BJ (cell line): ENCODE measurements at regions not wholly inside any gene's neighbourhood (a gene's known extent, or its start where the extent isn't known, plus 50 kb on each side); places are given as distances from the start of the nearest gene placed in this dataset.
"Not testable (repeated sequence)": the region's sequence is repeated elsewhere in the genome, so short reads cannot be mapped to it uniquely, and the experiment has no call there.

Source experiments
- CTCF ChIA-PET: fragments of 350-600 bp; formaldehyde crosslinking; extraction: SDS; loops from one replicate; lab custom pipeline; 2021; ENCODE audit warnings: antibody characterized with exemption, inconsistent platforms; lab: Yijun Ruan, JAX
- POLR2A ChIA-PET: fragments of 300-600 bp; sonication (Branson Sonifier 250); formaldehyde crosslinking; extraction: SDS; loops from one replicate; lab custom pipeline; 2021; ENCODE audit warnings: antibody characterized with exemption; lab: Charles Lee
- DNase-seq: peaks from one replicate; pipeline ENCODE4 v3.0.0-alpha.2; 2011; ENCODE audit warnings: low read depth
- H3K27me3 ChIP-seq: 2 replicates; pipeline ENCODE4 v1.6.0; 2011; ENCODE audit warnings: low read length; ENCODE audit not compliant: control insufficient read depth, insufficient read depth
- H3K36me3 ChIP-seq: 2 replicates; pipeline ENCODE4 v1.5.1; 2011; ENCODE audit warnings: low read length; ENCODE audit not compliant: control insufficient read depth, insufficient read depth
- H3K4me3 ChIP-seq: 2 replicates; pipeline ENCODE4 v1.5.1; 2011; ENCODE audit warnings: low read depth, mild to moderate bottlenecking, control low read depth, low read length
- TF ChIP-seq, protein P1 (sequence below): IDR thresholded peaks from 2 replicates; pipeline ENCODE4 v1.5.1; 2011; ENCODE audit warnings: low read depth, mild to moderate bottlenecking, control low read depth, inconsistent platforms, low read length, moderate library complexity; ENCODE audit not compliant: insufficient read depth

DNA sequence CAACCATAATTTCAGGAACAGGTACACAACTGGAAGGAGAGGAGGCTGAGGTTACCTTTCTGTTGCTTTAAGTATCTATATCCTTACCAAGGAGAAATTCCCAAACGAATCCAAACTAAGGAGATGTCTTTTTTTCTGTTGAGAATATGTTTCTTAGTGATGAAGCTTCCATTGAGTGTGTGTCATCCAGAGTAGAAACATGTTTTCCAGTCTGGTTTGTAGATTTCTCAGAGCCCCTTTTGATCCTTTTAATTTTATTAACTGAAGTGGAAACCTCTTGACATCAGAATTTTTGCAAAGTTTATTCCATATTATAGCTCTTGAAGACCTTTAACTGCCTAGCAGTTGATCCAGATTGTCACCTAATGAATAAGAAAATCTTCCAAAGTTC lies 207.1 kb upstream of the FERD3L start:
- H3K36me3 ChIP-seq = no peaks in the 10 kb centered on the region
- no peak for DNase-seq
- no peaks in the 10 kb centered on the region for H3K27me3 ChIP-seq
- CTCF ChIA-PET = interaction anchor here (0.7 kb wide), 1 partner anchor 10 kb away, joined by 3 read pairs; no protein-coding TSS in a partner anchor
- no peak overlapping the region for H3K4me3 ChIP-seq
- POLR2A ChIA-PET = no interaction called here
- TF ChIP-seq, protein P1, sequence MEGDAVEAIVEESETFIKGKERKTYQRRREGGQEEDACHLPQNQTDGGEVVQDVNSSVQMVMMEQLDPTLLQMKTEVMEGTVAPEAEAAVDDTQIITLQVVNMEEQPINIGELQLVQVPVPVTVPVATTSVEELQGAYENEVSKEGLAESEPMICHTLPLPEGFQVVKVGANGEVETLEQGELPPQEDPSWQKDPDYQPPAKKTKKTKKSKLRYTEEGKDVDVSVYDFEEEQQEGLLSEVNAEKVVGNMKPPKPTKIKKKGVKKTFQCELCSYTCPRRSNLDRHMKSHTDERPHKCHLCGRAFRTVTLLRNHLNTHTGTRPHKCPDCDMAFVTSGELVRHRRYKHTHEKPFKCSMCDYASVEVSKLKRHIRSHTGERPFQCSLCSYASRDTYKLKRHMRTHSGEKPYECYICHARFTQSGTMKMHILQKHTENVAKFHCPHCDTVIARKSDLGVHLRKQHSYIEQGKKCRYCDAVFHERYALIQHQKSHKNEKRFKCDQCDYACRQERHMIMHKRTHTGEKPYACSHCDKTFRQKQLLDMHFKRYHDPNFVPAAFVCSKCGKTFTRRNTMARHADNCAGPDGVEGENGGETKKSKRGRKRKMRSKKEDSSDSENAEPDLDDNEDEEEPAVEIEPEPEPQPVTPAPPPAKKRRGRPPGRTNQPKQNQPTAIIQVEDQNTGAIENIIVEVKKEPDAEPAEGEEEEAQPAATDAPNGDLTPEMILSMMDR = no peak

DNA sequence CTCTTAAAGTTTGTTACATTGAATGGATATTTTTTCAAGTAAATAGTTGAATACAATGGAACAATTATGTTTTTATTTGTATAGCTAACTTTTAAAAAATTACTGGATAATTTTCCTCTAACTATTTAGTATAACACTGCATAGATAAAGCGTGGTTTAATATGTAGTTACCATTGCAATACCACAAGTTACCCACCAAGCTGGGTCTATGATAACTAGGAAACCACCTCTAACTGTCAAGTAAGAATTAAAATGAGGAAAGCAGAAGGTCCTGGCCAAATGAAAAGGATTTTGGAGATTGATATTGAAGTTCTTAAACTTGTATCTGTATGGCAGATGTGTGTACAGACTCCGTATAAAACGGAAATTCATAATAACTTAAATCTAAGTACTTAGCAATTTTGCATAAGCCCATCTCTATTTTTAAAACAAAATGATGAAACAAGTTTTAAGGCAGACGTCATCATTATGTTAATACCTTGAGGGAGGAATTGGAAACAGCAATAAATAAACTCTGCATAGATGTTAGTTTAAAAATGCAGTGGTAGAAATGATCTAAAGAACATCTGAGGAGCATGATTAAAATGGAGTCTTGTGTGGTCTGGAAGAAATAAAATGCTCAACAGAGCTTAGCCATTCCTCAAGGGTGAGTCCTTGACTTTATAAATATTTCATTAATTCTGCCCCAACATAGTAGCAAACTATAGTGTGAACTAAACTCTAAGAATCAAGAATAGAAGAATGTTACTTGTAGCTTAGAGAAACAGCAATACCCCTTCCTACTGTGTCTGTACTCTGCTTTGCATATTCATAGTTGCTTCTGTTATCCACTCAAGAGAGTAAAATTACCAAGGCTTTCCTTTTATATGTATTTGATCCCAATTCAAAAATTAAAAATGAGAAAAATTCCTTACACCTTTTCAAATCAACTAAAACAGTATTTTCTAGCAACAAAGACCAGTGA lies 206.4 kb upstream of the FERD3L start:
- Histone ChIP-seq H3K4me3 (no peak overlapping the region), H3K27me3 (no peaks in the 10 kb centered on the region), H3K36me3 (no peaks in the 10 kb centered on the region)
- CTCF ChIA-PET = interaction anchor here (0.7 kb wide), 2 partner anchors 9 to 11 kb away, joined by 3 read pairs; no protein-coding TSS in a partner anchor
- no peak for DNase-seq
- TF ChIP-seq, protein P1 = no peak
- POLR2A ChIA-PET = no interaction called here

DNA sequence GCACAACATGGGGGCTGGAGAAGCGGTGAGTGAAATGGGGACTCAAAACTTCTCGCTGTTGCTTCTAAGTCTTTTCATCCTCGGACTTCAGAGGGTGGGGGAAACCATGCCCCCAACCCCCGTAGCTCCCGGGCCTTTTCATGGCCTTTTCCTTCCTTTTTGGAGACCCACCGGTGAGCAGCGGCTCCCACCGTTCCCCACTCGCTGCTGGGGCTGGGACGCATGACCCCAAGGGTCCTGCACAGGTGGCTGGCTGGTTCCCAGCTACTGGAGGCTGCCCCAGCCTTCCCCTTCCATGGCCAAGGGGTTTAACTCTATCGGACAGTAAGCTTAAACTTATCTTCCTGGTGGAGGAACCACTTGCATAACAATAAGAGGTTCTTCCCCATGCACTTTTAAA lies 194.3 kb upstream of the FERD3L start:
- POLR2A ChIA-PET = no interaction called here
- no peak for DNase-seq
- no peaks in the 10 kb centered on the region for H3K36me3 ChIP-seq
- CTCF ChIA-PET = interaction anchor here (0.6 to 1.0 kb wide), 2 partner anchors 9 to 459 kb away, joined by 3 read pairs; no protein-coding TSS in a partner anchor
- TF ChIP-seq, protein P1 = no peak
- H3K4me3 ChIP-seq = no peak overlapping the region
- no peaks in the 10 kb centered on the region for H3K27me3 ChIP-seq

DNA sequence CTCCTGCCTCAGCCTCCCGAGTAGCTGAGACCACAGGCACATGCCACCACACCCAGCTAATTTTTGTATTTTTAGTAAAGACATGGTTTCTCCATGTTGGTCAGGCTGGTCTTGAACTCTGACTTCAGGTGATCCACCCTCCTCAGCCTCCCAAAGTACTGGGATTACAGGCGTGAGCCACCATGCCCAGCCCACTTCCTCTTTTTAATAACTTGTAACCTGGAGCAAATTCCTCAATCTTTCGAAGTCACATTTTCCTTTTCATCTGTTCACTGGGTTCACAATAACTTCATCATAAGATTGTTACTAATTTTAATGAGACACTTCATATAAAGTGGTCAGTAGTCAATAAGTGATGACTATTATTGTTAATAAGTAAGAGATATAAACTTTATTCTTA lies 193.3 kb upstream of the FERD3L start:
- H3K27me3 ChIP-seq, POLR2A ChIA-PET, CTCF ChIA-PET, H3K4me3 ChIP-seq, DNase-seq, H3K36me3 ChIP-seq: not testable (repeated sequence)

DNA sequence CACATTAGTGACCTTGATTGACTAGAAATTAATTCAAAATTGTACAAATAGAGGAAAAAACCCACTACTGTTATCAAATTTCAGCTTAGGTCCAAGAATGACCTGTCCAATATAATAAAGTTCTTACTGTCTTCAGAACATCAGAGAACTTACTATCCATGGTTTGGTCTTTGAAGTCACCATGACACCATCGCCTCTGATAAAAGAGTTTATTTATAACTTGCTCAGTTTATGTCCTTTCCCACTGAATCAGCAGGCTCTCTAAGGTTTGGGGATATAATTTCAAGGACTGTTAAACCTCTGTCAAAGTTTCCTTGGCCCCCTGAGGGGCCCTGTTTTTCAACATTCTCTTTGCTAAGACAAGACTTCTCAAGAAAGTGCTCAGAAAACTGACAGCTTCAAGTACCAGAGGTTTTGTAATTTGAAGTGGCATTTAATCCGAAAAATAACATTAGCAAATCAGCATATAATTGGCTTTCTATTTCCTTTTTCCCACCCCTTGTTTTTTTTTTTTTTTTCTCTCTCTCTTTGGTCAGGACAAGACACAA lies 191.7 kb upstream of the FERD3L start:
- H3K36me3 ChIP-seq = no peaks in the 10 kb centered on the region
- H3K4me3 ChIP-seq = no peak overlapping the region
- no peak for DNase-seq
- H3K27me3 ChIP-seq = no peaks in the 10 kb centered on the region
- POLR2A ChIA-PET = no interaction called here
- TF ChIP-seq, protein P1 = no peak
- CTCF ChIA-PET = no interaction called here
